ENCODE measurements at regions not wholly inside any gene's neighbourhood (a gene's known extent, or its start where the extent isn't known, plus 50 kb on each side); places are given as distances from the start of the nearest gene placed in this dataset.

GRCh38 chr2:150548527-150548926, 61.1 kb upstream of the RND3 start:
- DNase-seq (ENCODE audit: low read depth in 3 of 3) = no peak

GRCh38 chr2:150545916-150546315, 58.4 kb upstream of the RND3 start:
- DNase-seq (ENCODE audit: low read depth in 3 of 3) = no peak

GRCh38 chr2:150544731-150545130, 57.3 kb upstream of the RND3 start:
- no peak for DNase-seq (ENCODE audit: low read depth in 3 of 3)

GRCh38 chr2:150542692-150543091, 55.2 kb upstream of the RND3 start:
- DNase-seq (ENCODE audit: low read depth in 3 of 3) = no peak

- DNase-seq (ENCODE audit: low read depth in 3 of 3) = no peak
Measured at GRCh38 chr2:150542172-150542571, 54.7 kb upstream of the RND3 start.

- DNase-seq (ENCODE audit: low read depth in 3 of 3) = no peak
Measured at GRCh38 chr2:150538651-150539201, 51.3 kb upstream of the RND3 start.
